Cardiac muscle cell (in vitro differentiated cells and primary cell): ENCODE measurements at regions not wholly inside any gene's neighbourhood (a gene's known extent, or its start where the extent isn't known, plus 50 kb on each side); places are given as distances from the start of the nearest gene placed in this dataset.

Experiments
- DNase-seq, 2 donors: peaks; one replicate each; pipeline versions ENCODE4 v3.0.0 to v3.0.0-alpha.2; 2010 to 2017; ENCODE audit warnings: low read depth in 1 of 2, low spot score in 1 of 2
- H3K27ac ChIP-seq: fragments of 200-600 bp; sonication (generic); 2 replicates; pipeline ENCODE4 v1.5.1; 2016
- H3K27me3 ChIP-seq: fragments of 200-600 bp; sonication (generic); 2 replicates; pipeline ENCODE4 v1.6.0; 2016; ENCODE audit warnings: control low read depth
- H3K36me3 ChIP-seq: fragments of 200-600 bp; sonication (generic); 2 replicates; pipeline ENCODE4 v1.5.1; 2016; ENCODE audit warnings: control low read depth
- H3K4me1 ChIP-seq: fragments of 200-600 bp; sonication (generic); 2 replicates; pipeline ENCODE4 v1.8.1; 2017; ENCODE audit warnings: low read depth, mild to moderate bottlenecking, mixed run types
- H3K4me3 ChIP-seq: fragments of 200-600 bp; sonication (generic); 2 replicates; pipeline ENCODE4 v1.5.1; 2016; ENCODE audit warnings: mild to moderate bottlenecking
- H3K9me3 ChIP-seq: fragments of 200-600 bp; sonication (generic); 2 replicates; pipeline ENCODE4 v1.5.1; 2017; ENCODE audit warnings: low read depth, mild to moderate bottlenecking, control low read depth
- TF ChIP-seq, protein P1 (sequence below): IDR thresholded peaks from 2 replicates; pipeline ENCODE4 v1.5.1; 2012; ENCODE audit warnings: low read depth, mild to moderate bottlenecking, low read length

- Histone ChIP-seq H3K4me1 (peaks cover 5% of the 10 kb centered on the region), H3K27ac (no peak overlapping the region), H3K36me3 (peaks cover 23% of the 10 kb centered on the region), H3K4me3 (no peak overlapping the region), H3K9me3 (no peaks in the 10 kb centered on the region), H3K27me3 (no peaks in the 10 kb centered on the region)
- TF ChIP-seq, protein P1, sequence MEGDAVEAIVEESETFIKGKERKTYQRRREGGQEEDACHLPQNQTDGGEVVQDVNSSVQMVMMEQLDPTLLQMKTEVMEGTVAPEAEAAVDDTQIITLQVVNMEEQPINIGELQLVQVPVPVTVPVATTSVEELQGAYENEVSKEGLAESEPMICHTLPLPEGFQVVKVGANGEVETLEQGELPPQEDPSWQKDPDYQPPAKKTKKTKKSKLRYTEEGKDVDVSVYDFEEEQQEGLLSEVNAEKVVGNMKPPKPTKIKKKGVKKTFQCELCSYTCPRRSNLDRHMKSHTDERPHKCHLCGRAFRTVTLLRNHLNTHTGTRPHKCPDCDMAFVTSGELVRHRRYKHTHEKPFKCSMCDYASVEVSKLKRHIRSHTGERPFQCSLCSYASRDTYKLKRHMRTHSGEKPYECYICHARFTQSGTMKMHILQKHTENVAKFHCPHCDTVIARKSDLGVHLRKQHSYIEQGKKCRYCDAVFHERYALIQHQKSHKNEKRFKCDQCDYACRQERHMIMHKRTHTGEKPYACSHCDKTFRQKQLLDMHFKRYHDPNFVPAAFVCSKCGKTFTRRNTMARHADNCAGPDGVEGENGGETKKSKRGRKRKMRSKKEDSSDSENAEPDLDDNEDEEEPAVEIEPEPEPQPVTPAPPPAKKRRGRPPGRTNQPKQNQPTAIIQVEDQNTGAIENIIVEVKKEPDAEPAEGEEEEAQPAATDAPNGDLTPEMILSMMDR = no peak
- no peak for DNase-seq
These were observed 168.2 kb upstream of the ZNF267 start for GRCh38 chr16:31705371-31705770.

- no peaks in the 10 kb centered on the region for H3K27me3 ChIP-seq
- TF ChIP-seq, protein P1 = no peak
- H3K9me3 ChIP-seq = no peaks in the 10 kb centered on the region
- peaks cover 23% of the 10 kb centered on the region for H3K36me3 ChIP-seq
- peaks cover 1% of the 10 kb centered on the region for H3K4me1 ChIP-seq
- DNase-seq = no peak
- no peak overlapping the region for H3K27ac ChIP-seq
- H3K4me3 ChIP-seq = no peak overlapping the region
These were observed 167.3 kb upstream of the ZNF267 start for GRCh38 chr16:31706318-31706717.

GRCh38 chr16:31706925-31707324 is 166.7 kb upstream of the ZNF267 start:
- Histone ChIP-seq H3K9me3 (no peaks in the 10 kb centered on the region), H3K27ac (no peak overlapping the region), H3K4me3 (no peak overlapping the region), H3K4me1 (no peaks in the 10 kb centered on the region), H3K36me3 (peaks cover 23% of the 10 kb centered on the region), H3K27me3 (no peaks in the 10 kb centered on the region)
- TF ChIP-seq, protein P1 = no peak
- DNase-seq = no peak

DNA sequence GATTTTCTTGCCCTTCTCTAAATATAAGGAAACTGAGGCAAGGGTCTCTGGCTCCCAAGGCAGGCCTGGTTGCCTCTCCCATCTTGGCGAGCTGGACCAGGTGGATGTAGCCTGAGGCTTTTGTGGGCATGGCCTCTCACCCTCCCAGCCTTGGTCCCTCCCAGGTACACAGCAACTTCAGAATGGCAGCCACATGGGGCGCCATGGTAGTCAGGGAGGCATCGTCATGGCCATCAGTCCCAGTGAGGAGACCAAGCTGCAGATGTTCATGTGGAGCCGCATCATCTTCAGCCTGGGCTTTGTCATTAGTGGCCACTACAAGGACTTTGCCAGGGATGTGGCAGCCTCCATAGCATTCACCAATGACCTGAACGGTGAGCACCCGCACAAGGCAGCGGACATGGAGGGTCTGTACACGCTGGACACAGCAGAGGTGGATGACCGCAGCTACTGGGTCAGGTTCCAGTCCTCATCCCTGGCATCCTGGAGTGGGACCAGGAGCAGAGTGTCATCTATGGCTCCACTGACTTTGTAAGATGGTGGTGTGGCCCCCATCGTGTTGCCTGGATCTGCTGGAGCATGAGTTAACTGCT is 165.8 kb upstream of the ZNF267 start:
- H3K27me3 ChIP-seq = no peaks in the 10 kb centered on the region
- H3K9me3 ChIP-seq = no peaks in the 10 kb centered on the region
- no peak overlapping the region for H3K27ac ChIP-seq
- no peaks in the 10 kb centered on the region for H3K4me1 ChIP-seq
- no peak for DNase-seq
- H3K4me3 ChIP-seq = no peak overlapping the region
- H3K36me3 ChIP-seq = peaks cover 23% of the 10 kb centered on the region
- TF ChIP-seq, protein P1 = no peak

GRCh38 chr16:31708348-31708747 is 165.3 kb upstream of the ZNF267 start:
- peaks cover 23% of the 10 kb centered on the region for H3K36me3 ChIP-seq
- H3K9me3 ChIP-seq = no peaks in the 10 kb centered on the region

More at GRCh38 chr16:31708348-31708747, 165.3 kb upstream of the ZNF267 start:
- H3K4me3 ChIP-seq = no peak overlapping the region
- no peak overlapping the region for H3K27ac ChIP-seq
- TF ChIP-seq, protein P1 = no peak
- no peaks in the 10 kb centered on the region for H3K27me3 ChIP-seq
- no peak for DNase-seq
- no peaks in the 10 kb centered on the region for H3K4me1 ChIP-seq
